OCI-LY1 (cell line): ENCODE measurements at regions not wholly inside any gene's neighbourhood (a gene's known extent, or its start where the extent isn't known, plus 50 kb on each side); places are given as distances from the start of the nearest gene placed in this dataset.
"Not testable (repeated sequence)": the region's sequence is repeated elsewhere in the genome, so short reads cannot be mapped to it uniquely, and the experiment has no call there.

Source experiments
- H2AFZ ChIP-seq: fragments of 200-600 bp; sonication (generic), shearing (Covaris generic); 2 replicates; pipeline ENCODE4 v1.6.0; 2014; ENCODE audit warnings: antibody characterized with exemption, mild to moderate bottlenecking, low read length
- H3F3A ChIP-seq: fragments of 200-600 bp; sonication (generic), shearing (Covaris generic); 2 replicates; pipeline ENCODE4 v1.6.0; 2014; ENCODE audit warnings: mild to moderate bottlenecking, antibody characterized with exemption, low read length, moderate library complexity; ENCODE audit not compliant: insufficient read depth
- H3K27ac ChIP-seq: fragments of 200-600 bp; sonication (generic); 2 replicates; pipeline ENCODE4 v1.5.1; 2014; ENCODE audit warnings: low read length, mixed run types, mild to moderate bottlenecking, low read depth; ENCODE audit not compliant: poor library complexity, severe bottlenecking
- H3K27me3 ChIP-seq: fragments of 200-600 bp; sonication (generic); 2 replicates; pipeline ENCODE4 v1.6.0; 2014; ENCODE audit warnings: antibody characterized with exemption, mild to moderate bottlenecking, low read length, moderate library complexity; ENCODE audit not compliant: insufficient read depth
- H3K36me3 ChIP-seq: fragments of 200-600 bp; sonication (generic); 2 replicates; pipeline ENCODE4 v1.6.1; 2014; ENCODE audit warnings: mild to moderate bottlenecking, antibody characterized with exemption, low read length, moderate library complexity, mixed read lengths; ENCODE audit not compliant: insufficient read depth
- H3K4me1 ChIP-seq: fragments of 200-600 bp; sonication (generic); 2 replicates; pipeline ENCODE4 v1.5.1; 2014; ENCODE audit warnings: mild to moderate bottlenecking, low read length, moderate library complexity; ENCODE audit not compliant: insufficient read depth, severe bottlenecking
- H3K4me2 ChIP-seq: fragments of 200-600 bp; sonication (generic), shearing (Covaris generic); 2 replicates; pipeline ENCODE4 v1.6.1; 2014; ENCODE audit warnings: low read length
- H3K4me3 ChIP-seq: fragments of 200-600 bp; sonication (generic); 2 replicates; pipeline ENCODE4 v1.5.1; 2014; ENCODE audit warnings: low read length, low read depth, mild to moderate bottlenecking, mixed read lengths; ENCODE audit not compliant: poor library complexity, severe bottlenecking
- H3K79me2 ChIP-seq: fragments of 200-600 bp; shearing (Covaris generic); 2 replicates; pipeline ENCODE4 v1.6.1; 2016; ENCODE audit warnings: mixed run types, low read length, mixed read lengths; ENCODE audit not compliant: insufficient read depth
- H3K9ac ChIP-seq: fragments of 200-600 bp; sonication (generic), shearing (Covaris generic); 2 replicates; pipeline ENCODE4 v1.6.1; 2014; ENCODE audit warnings: mild to moderate bottlenecking, low read length, mixed read lengths
- H3K9me2 ChIP-seq: fragments of 200-600 bp; sonication (generic), shearing (Covaris generic); 2 replicates; pipeline ENCODE4 v1.6.1; 2014; ENCODE audit warnings: low read depth, mild to moderate bottlenecking, low read length, mixed read lengths
- H3K9me3 ChIP-seq: fragments of 200-600 bp; shearing (Covaris generic); 2 replicates; pipeline ENCODE4 v1.6.1; 2014; ENCODE audit warnings: low read length, mixed read lengths
- H4K20me1 ChIP-seq: fragments of 200-600 bp; sonication (generic), shearing (Covaris generic); 2 replicates; pipeline ENCODE4 v1.6.0; 2016; ENCODE audit warnings: mild to moderate bottlenecking, low read length; ENCODE audit not compliant: insufficient read depth
- EZH2 ChIP-seq: fragments of 200-600 bp; sonication (generic), shearing (Covaris generic); IDR thresholded peaks from 2 replicates; pipeline ENCODE4 v1.8.0; 2017; ENCODE audit warnings: borderline replicate concordance, mixed run types, mild to moderate bottlenecking, antibody characterized with exemption, low read length, moderate library complexity, mixed read lengths
- TF ChIP-seq, protein P1 (sequence below): fragments of 200-600 bp; sonication (generic), shearing (Covaris generic); IDR thresholded peaks from 2 replicates; pipeline ENCODE4 v1.5.1; 2017; ENCODE audit warnings: mild to moderate bottlenecking, antibody characterized with exemption, low read length, moderate library complexity, mixed read lengths

DNA sequence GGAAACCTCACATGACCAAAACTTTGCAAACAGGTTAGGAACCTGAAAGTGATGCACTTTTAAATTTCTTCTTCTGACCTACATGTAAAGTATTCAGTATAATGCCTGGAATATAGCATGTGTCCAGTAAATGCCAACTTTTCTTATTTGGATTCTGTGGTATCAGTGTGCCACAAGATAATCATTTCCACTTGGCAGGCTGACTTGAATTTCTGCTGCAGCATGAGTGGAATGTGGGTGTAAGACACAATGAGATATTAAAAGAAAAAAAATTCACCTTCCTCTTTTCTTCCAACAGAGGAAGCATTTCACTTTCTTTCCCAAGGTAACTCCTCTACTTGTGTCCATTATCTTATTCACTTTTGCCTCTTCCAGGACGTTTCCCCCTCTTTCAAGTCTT, 141.9 kb upstream of the PRKD1 start:
- H3K4me1 ChIP-seq, result no peaks in the 10 kb centered on the region
- TF ChIP-seq EZH2, result no peak
- TF ChIP-seq, protein P1, sequence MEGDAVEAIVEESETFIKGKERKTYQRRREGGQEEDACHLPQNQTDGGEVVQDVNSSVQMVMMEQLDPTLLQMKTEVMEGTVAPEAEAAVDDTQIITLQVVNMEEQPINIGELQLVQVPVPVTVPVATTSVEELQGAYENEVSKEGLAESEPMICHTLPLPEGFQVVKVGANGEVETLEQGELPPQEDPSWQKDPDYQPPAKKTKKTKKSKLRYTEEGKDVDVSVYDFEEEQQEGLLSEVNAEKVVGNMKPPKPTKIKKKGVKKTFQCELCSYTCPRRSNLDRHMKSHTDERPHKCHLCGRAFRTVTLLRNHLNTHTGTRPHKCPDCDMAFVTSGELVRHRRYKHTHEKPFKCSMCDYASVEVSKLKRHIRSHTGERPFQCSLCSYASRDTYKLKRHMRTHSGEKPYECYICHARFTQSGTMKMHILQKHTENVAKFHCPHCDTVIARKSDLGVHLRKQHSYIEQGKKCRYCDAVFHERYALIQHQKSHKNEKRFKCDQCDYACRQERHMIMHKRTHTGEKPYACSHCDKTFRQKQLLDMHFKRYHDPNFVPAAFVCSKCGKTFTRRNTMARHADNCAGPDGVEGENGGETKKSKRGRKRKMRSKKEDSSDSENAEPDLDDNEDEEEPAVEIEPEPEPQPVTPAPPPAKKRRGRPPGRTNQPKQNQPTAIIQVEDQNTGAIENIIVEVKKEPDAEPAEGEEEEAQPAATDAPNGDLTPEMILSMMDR, result no peak
- H3K27ac ChIP-seq, result no peak overlapping the region
- no peaks in the 10 kb centered on the region for H3K27me3 ChIP-seq
- no peaks in the 10 kb centered on the region for H3K9me3 ChIP-seq
- H3K9ac ChIP-seq, result no peak overlapping the region
- H3K4me3 ChIP-seq, result no peak overlapping the region
- H3K4me2 ChIP-seq, result no peak overlapping the region
- H3K9me2 ChIP-seq, result no peaks in the 10 kb centered on the region
- H2AFZ ChIP-seq, result no peak overlapping the region
- no peaks in the 10 kb centered on the region for H3F3A ChIP-seq
- no peaks in the 10 kb centered on the region for H3K79me2 ChIP-seq
- no peaks in the 10 kb centered on the region for H4K20me1 ChIP-seq
- no peaks in the 10 kb centered on the region for H3K36me3 ChIP-seq

DNA sequence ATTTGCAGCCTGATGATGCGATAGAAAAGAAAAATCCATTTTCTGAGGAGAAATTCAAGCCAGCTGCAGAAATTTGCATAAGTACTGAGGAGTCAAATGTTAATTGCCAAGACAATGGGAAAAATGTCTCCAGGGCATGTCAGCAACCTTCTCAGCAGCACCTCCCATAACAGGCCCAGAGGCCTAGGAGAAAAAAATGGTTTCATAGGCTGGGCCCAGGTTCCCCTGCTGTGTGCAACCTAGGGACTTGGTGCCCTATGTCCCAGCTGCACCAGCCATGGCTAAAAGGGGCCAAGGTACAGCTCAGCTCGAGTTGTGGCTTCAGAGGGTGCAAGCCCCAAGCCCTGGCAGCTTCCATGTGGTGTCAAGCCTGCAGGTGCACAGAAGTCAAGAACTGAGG, 144.8 kb upstream of the PRKD1 start:
- H3K9ac ChIP-seq, H3F3A ChIP-seq, H3K9me3 ChIP-seq, H3K9me2 ChIP-seq, H2AFZ ChIP-seq, H3K4me1 ChIP-seq, H3K4me3 ChIP-seq, H3K27me3 ChIP-seq, H4K20me1 ChIP-seq, H3K27ac ChIP-seq, H3K4me2 ChIP-seq, H3K36me3 ChIP-seq, H3K79me2 ChIP-seq: not testable (repeated sequence)

DNA sequence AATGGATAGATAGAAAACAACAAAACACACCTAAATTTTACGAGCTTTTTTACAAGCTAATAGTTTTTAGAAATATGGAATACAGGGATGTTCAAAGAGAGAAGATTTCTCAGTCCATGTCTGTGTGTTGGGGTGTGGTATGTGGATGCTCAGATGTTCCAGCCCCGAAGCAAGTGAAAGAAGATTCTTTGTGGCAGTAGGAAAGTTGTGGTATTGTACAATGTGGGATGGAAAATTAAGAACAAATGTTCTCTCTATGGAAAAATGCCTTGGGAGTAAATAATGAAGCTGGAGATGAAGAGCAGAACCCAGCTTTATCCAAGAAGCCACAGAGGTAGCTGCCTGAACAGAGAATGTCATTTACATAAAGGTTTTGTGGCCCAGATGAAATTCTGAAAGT, 150.3 kb upstream of the PRKD1 start:
- H2AFZ ChIP-seq, result no peak overlapping the region
- no peaks in the 10 kb centered on the region for H3F3A ChIP-seq
- no peaks in the 10 kb centered on the region for H3K36me3 ChIP-seq
- no peaks in the 10 kb centered on the region for H3K27me3 ChIP-seq
- H3K4me3 ChIP-seq, result no peak overlapping the region
- H3K79me2 ChIP-seq, result no peaks in the 10 kb centered on the region
- H3K4me1 ChIP-seq, result no peaks in the 10 kb centered on the region
- TF ChIP-seq, protein P1, result no peak
- no peak for TF ChIP-seq EZH2
- H3K4me2 ChIP-seq, result no peak overlapping the region
- H4K20me1 ChIP-seq, result no peaks in the 10 kb centered on the region
- H3K27ac ChIP-seq, result no peak overlapping the region
- H3K9ac ChIP-seq, result no peak overlapping the region
- H3K9me2 ChIP-seq, result no peaks in the 10 kb centered on the region
- H3K9me3 ChIP-seq, result no peaks in the 10 kb centered on the region

DNA sequence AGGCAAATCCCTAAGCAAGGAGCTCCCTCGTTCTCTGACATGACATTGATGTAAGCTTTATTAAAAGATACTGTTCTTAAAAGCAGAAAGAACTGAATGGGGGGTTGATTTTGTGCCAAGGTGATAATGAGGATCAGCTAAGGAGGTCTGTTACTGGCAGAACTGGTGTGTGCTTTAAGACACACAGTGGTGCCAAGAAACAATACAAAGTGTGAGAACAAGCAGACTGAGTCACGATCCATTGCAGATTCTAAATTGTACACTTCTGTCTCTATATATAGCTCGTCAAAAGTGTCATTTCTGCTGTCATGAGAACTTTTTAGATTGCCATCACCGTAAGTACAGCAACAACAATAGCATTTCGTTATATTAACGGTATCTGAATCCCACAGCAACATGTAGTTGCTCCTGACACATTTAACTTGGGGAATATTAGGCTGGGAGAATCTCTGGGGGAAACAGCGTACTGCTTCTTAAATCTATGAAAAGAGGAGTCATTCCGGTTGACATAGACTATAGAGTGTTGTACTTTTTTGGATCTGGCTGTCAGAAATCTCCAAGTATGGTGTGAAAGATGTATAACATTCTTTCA, 151.3 kb upstream of the PRKD1 start:
- no peak for TF ChIP-seq EZH2
- TF ChIP-seq, protein P1, result no peak
- Histone ChIP-seq H3K79me2 (no peaks in the 10 kb centered on the region), H3K9ac (no peak overlapping the region), H3K36me3 (no peaks in the 10 kb centered on the region), H3K4me1 (no peaks in the 10 kb centered on the region), H4K20me1 (no peaks in the 10 kb centered on the region), H3K4me3 (no peak overlapping the region), H3K27ac (no peak overlapping the region), H3K9me2 (no peaks in the 10 kb centered on the region), H2AFZ (no peak overlapping the region), H3K4me2 (no peak overlapping the region), H3K9me3 (no peaks in the 10 kb centered on the region), H3K27me3 (no peaks in the 10 kb centered on the region), H3F3A (no peaks in the 10 kb centered on the region)
